ENCODE measurements at regions not wholly inside any gene's neighbourhood (a gene's known extent, or its start where the extent isn't known, plus 50 kb on each side); places are given as distances from the start of the nearest gene placed in this dataset.

DNA sequence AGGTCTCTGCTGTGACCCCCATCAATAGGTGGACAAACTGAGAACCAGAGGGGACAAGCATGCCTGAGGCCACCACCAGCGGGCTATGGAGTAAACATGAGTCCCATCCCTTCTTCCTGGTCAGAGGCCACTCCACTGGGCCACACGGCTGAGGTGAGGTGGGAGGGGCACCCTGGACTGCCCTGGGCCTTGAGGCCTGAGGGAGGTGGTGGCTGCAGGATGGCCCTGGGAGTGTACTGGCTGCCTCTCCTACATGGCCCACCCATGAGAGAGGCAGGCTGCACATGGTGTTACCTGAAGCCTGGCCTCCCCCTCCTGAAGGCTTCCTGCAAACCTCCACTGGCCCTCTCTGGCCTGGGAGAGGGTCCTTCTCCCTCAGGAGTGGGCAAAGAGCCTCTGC, 222.4 kb downstream of the TUBA3C start:
- Histone ChIP-seq H3K27ac (replicated peaks) (no peak overlapping the region), H3K4me3 (replicated peaks; ENCODE audit: insufficient read depth, low read length) (no peak overlapping the region), H3K27me3 (ENCODE audit: insufficient read depth, poor library complexity, severe bottlenecking) (no peaks in the 10 kb centered on the region)
- DNase-seq (ENCODE audit: low read depth in 1 of 2, low spot score in 1 of 2): no peak
- TF ChIP-seq POLR2AphosphoS5 (IDR thresholded peaks at IDR 0.05; ENCODE audit: low read depth) (no peak), CTCF (IDR thresholded peaks at IDR 0.05; ENCODE audit: insufficient read depth, low read length) (no peak)

GRCh38 chr13:18956473-18957078, 225.0 kb downstream of the TUBA3C start:
- Histone ChIP-seq H3K27ac (replicated peaks) (no peak overlapping the region), H3K27me3 (ENCODE audit: insufficient read depth, poor library complexity, severe bottlenecking) (no peaks in the 10 kb centered on the region)
- no peak for TF ChIP-seq CTCF (IDR thresholded peaks at IDR 0.05; ENCODE audit: insufficient read depth, low read length)
- no peak for TF ChIP-seq REST (IDR thresholded peaks at IDR 0.05; ENCODE audit: insufficient replicate concordance, low read depth)
- TF ChIP-seq POLR2AphosphoS5 (IDR thresholded peaks at IDR 0.05; ENCODE audit: low read depth): no peak
- no peak for TF ChIP-seq SPI1 (IDR thresholded peaks at IDR 0.05; ENCODE audit: borderline replicate concordance, low read depth)
- TF ChIP-seq GABPA (IDR thresholded peaks at IDR 0.05; ENCODE audit: low read depth): no peak

DNA sequence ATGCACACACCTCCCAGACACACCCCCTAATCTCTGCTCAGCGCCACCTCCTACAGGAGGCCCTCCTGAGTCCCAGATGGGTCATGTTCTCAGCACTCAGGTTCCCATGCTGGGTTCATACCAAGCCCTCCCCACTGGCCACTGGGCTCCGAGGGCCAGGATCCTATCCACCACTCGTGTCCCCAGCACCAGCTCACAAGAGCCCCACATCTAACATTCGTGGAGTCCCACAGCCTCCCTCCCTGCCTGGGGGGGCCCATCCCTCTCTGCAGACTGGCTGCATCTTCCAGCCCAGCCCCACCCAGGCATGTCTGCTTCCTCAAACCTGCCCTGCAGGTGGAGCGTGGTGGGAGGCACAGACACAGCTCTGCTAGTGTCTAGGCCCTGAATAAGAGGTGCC, 227.4 kb downstream of the TUBA3C start:
- no peak for DNase-seq (ENCODE audit: low read depth in 1 of 2, low spot score in 1 of 2)
- no peak overlapping the region for H3K27ac ChIP-seq (replicated peaks)
- no peaks in the 10 kb centered on the region for H3K27me3 ChIP-seq (ENCODE audit: insufficient read depth, poor library complexity, severe bottlenecking)
- no peak overlapping the region for H3K4me3 ChIP-seq (replicated peaks; ENCODE audit: insufficient read depth, low read length)
- TF ChIP-seq REST (IDR thresholded peaks at IDR 0.05; ENCODE audit: insufficient replicate concordance, low read depth): no peak
- TF ChIP-seq CTCF (IDR thresholded peaks at IDR 0.05; ENCODE audit: insufficient read depth, low read length): no peak
- no peak for TF ChIP-seq SPI1 (IDR thresholded peaks at IDR 0.05; ENCODE audit: borderline replicate concordance, low read depth)
- TF ChIP-seq GABPA (IDR thresholded peaks at IDR 0.05; ENCODE audit: low read depth): no peak
- no peak for TF ChIP-seq POLR2AphosphoS5 (IDR thresholded peaks at IDR 0.05; ENCODE audit: low read depth)

More at GRCh38 chr13:18956473-18957078, 225.0 kb downstream of the TUBA3C start:
- DNase-seq (ENCODE audit: low read depth in 1 of 2, low spot score in 1 of 2): no peak
- no peak overlapping the region for H3K4me3 ChIP-seq (replicated peaks; ENCODE audit: insufficient read depth, low read length)
